Activated naive CD8-positive, alpha-beta T cell treated with anti-CD3 and anti-CD28 coated beads, Interleukin-2, amount 10 ng/mL, durations not matched to agents 7 days and 5 days (primary cell): ENCODE measurements at regions not wholly inside any gene's neighbourhood (a gene's known extent, or its start where the extent isn't known, plus 50 kb on each side); places are given as distances from the start of the nearest gene placed in this dataset.

ENCODE experiments used
- ATAC-seq: fragments of 150-1000 bp; cut with Tn5 transposase; one replicate; pipeline ENCODE4 v1.10.0; 2021; ENCODE audit warnings: low read depth, moderate library complexity
- POLR2A ChIA-PET: fragments of 350-600 bp; sonication (Branson Sonifier 250); formaldehyde crosslinking; loops from one replicate; lab custom pipeline; 2021; ENCODE audit warnings: antibody characterized with exemption; lab: Charles Lee
- DNase-seq: peaks from one replicate; pipeline ENCODE4 v3.0.0; 2021
- H3K27ac Mint-ChIP-seq: one replicate; pipeline ENCODE4 v1.8.0; 2022; ENCODE audit warnings: mild to moderate bottlenecking, mixed read lengths
- H3K27me3 Mint-ChIP-seq: one replicate; pipeline ENCODE4 v1.8.0; 2022; ENCODE audit warnings: mild to moderate bottlenecking, moderate library complexity, mixed read lengths
- H3K36me3 Mint-ChIP-seq: one replicate; pipeline ENCODE4 v1.8.0; 2021; ENCODE audit warnings: mild to moderate bottlenecking, mixed read lengths
- H3K4me1 Mint-ChIP-seq: one replicate; pipeline ENCODE4 v1.8.0; 2021; ENCODE audit warnings: mixed read lengths
- H3K4me3 Mint-ChIP-seq: one replicate; pipeline ENCODE4 v1.8.0; 2022; ENCODE audit warnings: mild to moderate bottlenecking, moderate library complexity, mixed read lengths
- H3K9me3 Mint-ChIP-seq: one replicate; pipeline ENCODE4 v1.8.0; 2021; ENCODE audit warnings: mixed read lengths

- Mint-ChIP-seq H3K27me3 (peaks cover 2% of the 10 kb centered on the region), H3K4me3 (no peak overlapping the region), H3K27ac (no peak overlapping the region), H3K4me1 (no peaks in the 10 kb centered on the region), H3K9me3 (peaks cover 1% of the 10 kb centered on the region), H3K36me3 (no peaks in the 10 kb centered on the region)
- no peak for ATAC-seq
- POLR2A ChIA-PET, result interaction anchor here (0.6 kb wide), 1 partner anchor 701 kb away, joined by 3 read pairs; no protein-coding TSS in a partner anchor
- DNase-seq, result no peak
These were observed 146.9 kb downstream of the HAPSTR1 start for GRCh38 chr16:9238346-9238745.

GRCh38 chr16:9241177-9241576 is 149.7 kb downstream of the HAPSTR1 start:
- Mint-ChIP-seq H3K27me3 (peaks cover 2% of the 10 kb centered on the region), H3K9me3 (peaks cover 1% of the 10 kb centered on the region), H3K27ac (no peak overlapping the region), H3K4me1 (no peaks in the 10 kb centered on the region), H3K4me3 (no peak overlapping the region), H3K36me3 (no peaks in the 10 kb centered on the region)
- ATAC-seq, result no peak
- DNase-seq, result no peak
- POLR2A ChIA-PET, result no interaction called here

GRCh38 chr16:9248162-9248561 is 156.7 kb downstream of the HAPSTR1 start:
- POLR2A ChIA-PET, result no interaction called here
- ATAC-seq (no peak), DNase-seq (no peak)
- H3K4me3 Mint-ChIP-seq, result no peak overlapping the region
- no peaks in the 10 kb centered on the region for H3K27me3 Mint-ChIP-seq
- no peaks in the 10 kb centered on the region for H3K36me3 Mint-ChIP-seq
- H3K27ac Mint-ChIP-seq, result no peak overlapping the region
- H3K9me3 Mint-ChIP-seq, result no peaks in the 10 kb centered on the region
- H3K4me1 Mint-ChIP-seq, result no peaks in the 10 kb centered on the region

- ATAC-seq, result no peak
These were observed 158.1 kb downstream of the HAPSTR1 start for GRCh38 chr16:9249534-9249933.

GRCh38 chr16:9251026-9251425 is 159.6 kb downstream of the HAPSTR1 start:
- H3K9me3 Mint-ChIP-seq, result no peaks in the 10 kb centered on the region
- H3K4me3 Mint-ChIP-seq, result no peak overlapping the region
- H3K27me3 Mint-ChIP-seq, result peaks cover under 1% of the 10 kb centered on the region
- H3K36me3 Mint-ChIP-seq, result no peaks in the 10 kb centered on the region
- ATAC-seq (no peak), DNase-seq (no peak)
- H3K27ac Mint-ChIP-seq, result no peak overlapping the region
- POLR2A ChIA-PET, result no interaction called here
- no peaks in the 10 kb centered on the region for H3K4me1 Mint-ChIP-seq

More at GRCh38 chr16:9249534-9249933, 158.1 kb downstream of the HAPSTR1 start:
- H3K27me3 Mint-ChIP-seq, result no peaks in the 10 kb centered on the region
- no peaks in the 10 kb centered on the region for H3K4me1 Mint-ChIP-seq
- POLR2A ChIA-PET, result no interaction called here
- H3K27ac Mint-ChIP-seq, result no peak overlapping the region
- H3K4me3 Mint-ChIP-seq, result no peak overlapping the region
- H3K36me3 Mint-ChIP-seq, result no peaks in the 10 kb centered on the region
- H3K9me3 Mint-ChIP-seq, result no peaks in the 10 kb centered on the region
- DNase-seq, result no peak

- ATAC-seq (no peak), DNase-seq (no peak)
- Mint-ChIP-seq H3K4me3 (no peak overlapping the region), H3K9me3 (no peaks in the 10 kb centered on the region), H3K4me1 (peaks cover 1% of the 10 kb centered on the region), H3K27me3 (peaks cover 4% of the 10 kb centered on the region), H3K36me3 (no peaks in the 10 kb centered on the region), H3K27ac (no peak overlapping the region)
- POLR2A ChIA-PET, result no interaction called here
These were observed 163.4 kb downstream of the HAPSTR1 start for GRCh38 chr16:9254863-9255262.

GRCh38 chr16:9256196-9256595 is 164.8 kb downstream of the HAPSTR1 start:
- peaks cover 4% of the 10 kb centered on the region for H3K27me3 Mint-ChIP-seq

GRCh38 chr16:9257843-9258242 is 166.4 kb downstream of the HAPSTR1 start:
- Mint-ChIP-seq H3K27me3 (peaks cover 4% of the 10 kb centered on the region), H3K9me3 (no peaks in the 10 kb centered on the region), H3K36me3 (no peaks in the 10 kb centered on the region), H3K27ac (no peak overlapping the region), H3K4me1 (peaks cover 1% of the 10 kb centered on the region), H3K4me3 (no peak overlapping the region)
- ATAC-seq, result no peak
- POLR2A ChIA-PET, result no interaction called here
- DNase-seq, result no peak

More at GRCh38 chr16:9256196-9256595, 164.8 kb downstream of the HAPSTR1 start:
- Mint-ChIP-seq H3K9me3 (no peaks in the 10 kb centered on the region), H3K27ac (no peak overlapping the region), H3K36me3 (no peaks in the 10 kb centered on the region), H3K4me1 (peaks cover 1% of the 10 kb centered on the region), H3K4me3 (no peak overlapping the region)
- DNase-seq (peak; percentile 41), ATAC-seq (no peak)
- POLR2A ChIA-PET, result no interaction called here

- Mint-ChIP-seq H3K36me3 (no peaks in the 10 kb centered on the region), H3K9me3 (no peaks in the 10 kb centered on the region), H3K27ac (no peak overlapping the region), H3K4me3 (no peak overlapping the region), H3K4me1 (peaks cover 1% of the 10 kb centered on the region), H3K27me3 (peaks cover 6% of the 10 kb centered on the region)
- ATAC-seq (no peak), DNase-seq (peak; percentile 29)
- POLR2A ChIA-PET, result no interaction called here
These were observed 167.1 kb downstream of the HAPSTR1 start for GRCh38 chr16:9258423-9259051.

GRCh38 chr16:9259914-9260608 is 168.6 kb downstream of the HAPSTR1 start:
- POLR2A ChIA-PET, result no interaction called here
- H3K4me1 Mint-ChIP-seq, result peaks cover 1% of the 10 kb centered on the region
- H3K4me3 Mint-ChIP-seq, result no peak overlapping the region
- H3K27ac Mint-ChIP-seq, result no peak overlapping the region
- no peak for ATAC-seq
- H3K27me3 Mint-ChIP-seq, result peaks cover 12% of the 10 kb centered on the region
- DNase-seq, result no peak
- H3K36me3 Mint-ChIP-seq, result no peaks in the 10 kb centered on the region
- H3K9me3 Mint-ChIP-seq, result no peaks in the 10 kb centered on the region

- Mint-ChIP-seq H3K36me3 (no peaks in the 10 kb centered on the region), H3K4me3 (no peak overlapping the region), H3K4me1 (peaks cover 1% of the 10 kb centered on the region), H3K27me3 (peaks cover 14% of the 10 kb centered on the region), H3K9me3 (no peaks in the 10 kb centered on the region), H3K27ac (no peak overlapping the region)
- POLR2A ChIA-PET, result no interaction called here
- no peak for ATAC-seq
- DNase-seq, result no peak
These were observed 169.2 kb downstream of the HAPSTR1 start for GRCh38 chr16:9260666-9261065.

- H3K4me1 Mint-ChIP-seq, result peaks cover 1% of the 10 kb centered on the region
- no peak overlapping the region for H3K4me3 Mint-ChIP-seq
- no peaks in the 10 kb centered on the region for H3K36me3 Mint-ChIP-seq
- ATAC-seq (no peak), DNase-seq (no peak)
- peaks cover 10% of the 10 kb centered on the region for H3K27me3 Mint-ChIP-seq
- H3K27ac Mint-ChIP-seq, result no peak overlapping the region
- no peaks in the 10 kb centered on the region for H3K9me3 Mint-ChIP-seq
- POLR2A ChIA-PET, result no interaction called here
These were observed 169.9 kb downstream of the HAPSTR1 start for GRCh38 chr16:9261376-9261775.

- POLR2A ChIA-PET, result no interaction called here
- Mint-ChIP-seq H3K36me3 (no peaks in the 10 kb centered on the region), H3K4me3 (no peak overlapping the region), H3K27me3 (peaks cover 10% of the 10 kb centered on the region), H3K9me3 (no peaks in the 10 kb centered on the region), H3K4me1 (peaks cover 1% of the 10 kb centered on the region), H3K27ac (no peak overlapping the region)
- no peak for DNase-seq
- ATAC-seq, result no peak
These were observed 171.7 kb downstream of the HAPSTR1 start for GRCh38 chr16:9262941-9263715.
